H1 (cell line): ENCODE measurements at regions not wholly inside any gene's neighbourhood (a gene's known extent, or its start where the extent isn't known, plus 50 kb on each side); places are given as distances from the start of the nearest gene placed in this dataset.
"Not testable (repeated sequence)": the region's sequence is repeated elsewhere in the genome, so short reads cannot be mapped to it uniquely, and the experiment has no call there.

Source experiments
- CTCF ChIA-PET: fragments of 300-600 bp; sonication (Branson Sonifier 250); formaldehyde crosslinking; loops from one replicate; lab custom pipeline; 2021; ENCODE audit not compliant: partially characterized antibody; lab: Charles Lee
- POLR2A ChIA-PET: fragments of 300-600 bp; sonication (Branson Sonifier 250); formaldehyde crosslinking; loops from one replicate; lab custom pipeline; 2021; ENCODE audit warnings: inconsistent platforms; ENCODE audit not compliant: partially characterized antibody; lab: Charles Lee
- DNase-seq, 2 experiments: peaks; one replicate each; pipeline versions ENCODE4 v3.0.0 to v3.0.0-alpha.2; 2010 to 2022; ENCODE audit warnings: low spot score in 2 of 2, low read depth in 1 of 2, mixed read lengths in 1 of 2
- FAIRE-seq: peaks from 2 replicates; lab custom pipeline; 2011; peaks lifted over from hg19 to GRCh38; lab: Jason Lieb, UNC
- H2AFZ ChIP-seq: 2 replicates; pipeline ENCODE4 v1.8.1; 2012; ENCODE audit warnings: low read length, inconsistent platforms
- H2AK5ac ChIP-seq: 2 replicates; pipeline ENCODE4 v1.6.1; 2013; ENCODE audit warnings: low read depth, low read length
- H2BK120ac ChIP-seq: replicated peaks from 2 replicates; pipeline ENCODE3; 2013; ENCODE audit warnings: low read depth, low read length, inconsistent platforms
- H2BK12ac ChIP-seq: 2 replicates; pipeline ENCODE4 v1.6.1; 2013; ENCODE audit warnings: low read depth, low read length
- H2BK15ac ChIP-seq: 2 replicates; pipeline ENCODE4 v1.6.1; 2013; ENCODE audit warnings: low read length
- H2BK20ac ChIP-seq: 2 replicates; pipeline ENCODE4 v1.6.1; 2013; ENCODE audit warnings: low read length
- H2BK5ac ChIP-seq: 2 replicates; pipeline ENCODE4 v1.6.1; 2013; ENCODE audit warnings: low read depth, low read length
- H3K14ac ChIP-seq: 2 replicates; pipeline ENCODE4 v1.6.1; 2013; ENCODE audit warnings: inconsistent platforms; ENCODE audit not compliant: insufficient read length
- H3K18ac ChIP-seq: 2 replicates; pipeline ENCODE4 v1.6.1; 2013; ENCODE audit warnings: low read length; ENCODE audit errors: extremely low read depth
- H3K23ac ChIP-seq: 2 replicates; pipeline ENCODE4 v1.6.1; 2013; ENCODE audit warnings: inconsistent platforms; ENCODE audit not compliant: insufficient read length
- H3K23me2 ChIP-seq: 2 replicates; pipeline ENCODE4 v1.6.1; 2013; ENCODE audit warnings: low read depth, low read length
- H3K27ac ChIP-seq: 2 replicates; pipeline ENCODE4 v1.6.1; 2011; ENCODE audit warnings: low read depth, low read length, inconsistent platforms
- H3K27me3 ChIP-seq, 4 experiments: replicated peaks in 1 of 4; 1 replicate in 1 of 4; 2 replicates in 3 of 4; pipeline versions ENCODE4 v1.6.1 to v1.8.1; 2011 to 2013; ENCODE audit warnings: low read length in 3 of 4, mild to moderate bottlenecking in 3 of 4, inconsistent platforms in 2 of 4, mixed read lengths in 2 of 4, moderate library complexity in 1 of 4; ENCODE audit not compliant: control insufficient read depth in 3 of 4, insufficient read depth in 3 of 4; ENCODE audit errors: extremely low read depth in 1 of 4
- H3K36me3 ChIP-seq, 4 experiments: 2 replicates each; pipeline versions ENCODE4 v1.6.1 to v1.8.1; 2011 to 2013; ENCODE audit warnings: mild to moderate bottlenecking in 4 of 4, low read length in 3 of 4, moderate library complexity in 2 of 4, control low read depth in 1 of 4, inconsistent platforms in 1 of 4; ENCODE audit not compliant: insufficient read depth in 4 of 4, control insufficient read depth in 2 of 4
- H3K4ac ChIP-seq: replicated peaks from 2 replicates; pipeline ENCODE3; 2013; ENCODE audit warnings: low read length, low read depth, mixed read lengths, inconsistent platforms; ENCODE audit not compliant: insufficient read length
- H3K4me1 ChIP-seq, 4 experiments: replicated peaks in 1 of 4; 1 replicate in 1 of 4; 2 replicates in 3 of 4; pipeline versions ENCODE4 v1.6.1 to v1.8.1; 2011 to 2013; ENCODE audit warnings: low read length in 3 of 4, inconsistent platforms in 2 of 4, mixed read lengths in 1 of 4; ENCODE audit not compliant: insufficient read depth in 4 of 4, control insufficient read depth in 3 of 4
- H3K4me2 ChIP-seq, 2 experiments: 2 replicates each; pipeline versions ENCODE4 v1.6.1 to v1.8.1; 2011 to 2013; ENCODE audit warnings: low read depth in 2 of 2, low read length in 2 of 2, control low read depth in 1 of 2, inconsistent platforms in 1 of 2, mild to moderate bottlenecking in 1 of 2; ENCODE audit not compliant: insufficient read depth in 1 of 2
- H3K4me3 ChIP-seq, 4 experiments: fragments of 200-600, 300-600 bp in 1 of 4; sonication (generic), shearing (Covaris generic), sonication (Bioruptor Twin) in 1 of 4; 2 replicates each; pipeline versions ENCODE4 v1.5.1 to v1.8.1; 2011 to 2016; ENCODE audit warnings: low read length in 4 of 4, low read depth in 3 of 4, control low read depth in 2 of 4, inconsistent platforms in 2 of 4, mild to moderate bottlenecking in 2 of 4, mixed read lengths in 1 of 4, moderate library complexity in 1 of 4; ENCODE audit not compliant: insufficient read depth in 2 of 4; ENCODE audit errors: extremely low read depth in 1 of 4
- H3K56ac ChIP-seq: replicated peaks from 2 replicates; pipeline ENCODE3; 2013; ENCODE audit warnings: low read depth, mild to moderate bottlenecking, mixed read lengths, low read length, inconsistent platforms; ENCODE audit not compliant: insufficient read length
- H3K79me1 ChIP-seq: 2 replicates; pipeline ENCODE4 v1.6.1; 2013; ENCODE audit warnings: low read depth, low read length, control low read depth
- H3K79me2 ChIP-seq, 2 experiments: 2 replicates each; pipeline versions ENCODE4 v1.6.1 to v1.8.1; 2012 to 2013; ENCODE audit warnings: low read length in 2 of 2, mild to moderate bottlenecking in 2 of 2, inconsistent platforms in 1 of 2; ENCODE audit not compliant: insufficient read depth in 2 of 2, control insufficient read depth in 1 of 2
- H3K9ac ChIP-seq, 4 experiments: replicated peaks in 1 of 4; 1 replicate in 1 of 4; 2 replicates in 3 of 4; pipeline versions ENCODE4 v1.6.1 to v1.8.1; 2011 to 2013; ENCODE audit warnings: low read depth in 3 of 4, low read length in 3 of 4, control low read depth in 2 of 4, mild to moderate bottlenecking in 2 of 4, moderate library complexity in 2 of 4, inconsistent platforms in 1 of 4; ENCODE audit errors: extremely low read depth in 1 of 4
- H3K9me3 ChIP-seq, 2 experiments: 2 replicates each; pipeline versions ENCODE4 v1.6.1 to v1.8.1; 2012 to 2013; ENCODE audit warnings: mild to moderate bottlenecking in 2 of 2, moderate library complexity in 2 of 2, control low read depth in 1 of 2, inconsistent platforms in 1 of 2, low read depth in 1 of 2, low read length in 1 of 2, mixed read lengths in 1 of 2; ENCODE audit not compliant: insufficient read depth in 2 of 2
- H4K20me1 ChIP-seq, 2 experiments: replicated peaks in 1 of 2; 2 replicates each; pipeline versions ENCODE3 to v1.8.1; 2011 to 2013; ENCODE audit warnings: inconsistent platforms in 2 of 2, low read length in 2 of 2, mild to moderate bottlenecking in 1 of 2; ENCODE audit not compliant: insufficient read depth in 2 of 2, control insufficient read depth in 1 of 2
- H4K5ac ChIP-seq: 2 replicates; pipeline ENCODE4 v1.6.1; 2013; ENCODE audit warnings: low read length, low read depth, mixed read lengths, inconsistent platforms; ENCODE audit not compliant: insufficient read length
- H4K8ac ChIP-seq: 2 replicates; pipeline ENCODE4 v1.8.0; 2013; ENCODE audit warnings: mild to moderate bottlenecking, moderate library complexity, low read length, inconsistent platforms; ENCODE audit not compliant: insufficient read depth; ENCODE audit errors: extremely low read depth
- H4K91ac ChIP-seq: replicated peaks from 2 replicates; pipeline ENCODE3; 2013; ENCODE audit warnings: low read length, mixed read lengths, inconsistent platforms; ENCODE audit not compliant: insufficient read length
- BACH1 ChIP-seq: IDR thresholded peaks from 2 replicates; pipeline ENCODE4 v1.6.1; 2012; ENCODE audit warnings: low read length, improper control_type of control experiment
- CREB1 ChIP-seq: IDR thresholded peaks from 2 replicates; pipeline ENCODE4 v1.6.1; 2012; ENCODE audit warnings: inconsistent platforms
- EGR1 ChIP-seq: IDR thresholded peaks from 2 replicates; pipeline ENCODE4 v1.6.1; 2011; ENCODE audit warnings: low read depth, low read length, borderline replicate concordance
- TCF12 ChIP-seq: IDR thresholded peaks from 2 replicates; pipeline ENCODE4 v1.6.1; 2011; ENCODE audit warnings: low read depth, mild to moderate bottlenecking, low read length
- WGBS, 2 experiments: shearing (Covaris generic) in 1 of 2; methylation state at CpG; one replicate each; pipeline versions ENCODE4 v1.1.6 to v1.1.7; 2013 to 2015; ENCODE audit warnings: low lambda C conversion rate in 2 of 2, mixed read lengths in 2 of 2, inconsistent platforms in 1 of 2, low coverage in 1 of 2, missing lambda C conversion rate in 1 of 2; ENCODE audit not compliant: insufficient replicate concordance in 2 of 2, insufficient coverage in 1 of 2, insufficient read length in 1 of 2; ENCODE audit errors: extremely low coverage in 1 of 2, missing lambda C conversion rate in 1 of 2; 5-methylcytosine and 5-hydroxymethylcytosine counted together

- TF ChIP-seq EGR1 (peak; percentile 61; the same call in 1 of the 2 replicates), CREB1 (peak; percentile 72), BACH1 (peak; percentile 63; the same call in 1 of the 2 replicates), TCF12 (0 out of 2 replicates have a peak, but pooled peaks have one; percentile 33)
Measured at GRCh38 chr1:120942218-120942944, 52.8 kb downstream of the PPIAL4A start (continued).

- H2BK20ac ChIP-seq, DNase-seq, H3K27ac ChIP-seq, H2BK5ac ChIP-seq, H3K18ac ChIP-seq, H3K23ac ChIP-seq, H4K20me1 ChIP-seq, H3K79me1 ChIP-seq, CTCF ChIA-PET, H2BK120ac ChIP-seq, H3K4me1 ChIP-seq, H3K4ac ChIP-seq, H3K27me3 ChIP-seq, FAIRE-seq, H3K56ac ChIP-seq, H3K36me3 ChIP-seq, H3K23me2 ChIP-seq, H2BK15ac ChIP-seq, H3K79me2 ChIP-seq, H3K9me3 ChIP-seq, H3K4me2 ChIP-seq, H2AK5ac ChIP-seq, H4K5ac ChIP-seq, H2AFZ ChIP-seq, H3K9ac ChIP-seq, H3K14ac ChIP-seq, H4K91ac ChIP-seq, H3K4me3 ChIP-seq, H2BK12ac ChIP-seq, H4K8ac ChIP-seq: not testable (repeated sequence)
- POLR2A ChIA-PET: interaction anchor here (1.4 kb wide), 1 partner anchor 92 kb away, joined by 3 read pairs; no protein-coding TSS in a partner anchor
- no CpG with 5 or more reads among the region's 9 CpGs for WGBS, 2 experiments
Measured at GRCh38 chr1:120942945-120943319, 53.4 kb downstream of the PPIAL4A start.
